ENCODE measurements at regions not wholly inside any gene's neighbourhood (a gene's known extent, or its start where the extent isn't known, plus 50 kb on each side); places are given as distances from the start of the nearest gene placed in this dataset.
"Not testable (repeated sequence)": the region's sequence is repeated elsewhere in the genome, so short reads cannot be mapped to it uniquely, and the experiment has no call there.

DNA sequence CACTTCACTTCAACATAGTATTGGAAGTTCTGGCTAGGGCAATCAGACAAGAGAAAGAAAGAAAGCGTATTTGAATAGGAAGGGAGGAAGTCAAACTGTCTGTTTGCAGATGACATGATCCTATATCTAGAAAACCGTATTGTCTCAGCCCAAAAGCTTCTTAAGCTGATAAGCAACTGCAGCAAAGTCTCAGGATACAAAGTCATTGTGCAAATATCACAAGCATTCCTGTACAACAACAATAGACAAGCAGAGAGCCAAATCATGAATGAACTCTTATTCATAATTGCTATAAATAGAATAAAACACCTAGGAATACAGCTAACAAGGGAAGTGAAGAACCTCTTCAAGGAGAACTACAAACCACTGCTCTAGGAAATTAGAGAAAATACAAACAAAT, 473.9 kb upstream of the SOX9 start:
- intact Hi-C loops (cut with micrococcal nuclease): loop anchor here (10.0 kb wide), 1 partner anchor 52 kb away; no protein-coding TSS in a partner anchor
- H3K27ac ChIP-seq (ENCODE audit: low read depth, low read length); POLR2A ChIA-PET (ENCODE audit: partially characterized antibody); H3K27me3 ChIP-seq (ENCODE audit: insufficient read depth, low read length); H3K36me3 ChIP-seq (ENCODE audit: insufficient read depth, low read length); H3K27me3 Mint-ChIP-seq; H3K4me1 ChIP-seq (ENCODE audit: insufficient read depth, low read length); H3K9me3 ChIP-seq (ENCODE audit: control insufficient read depth in 1 of 2, low read length in 2 of 2); DNase-seq; H3K27ac Mint-ChIP-seq; H3K36me3 Mint-ChIP-seq; CTCF ChIA-PET (ENCODE audit: partially characterized antibody); H3K4me3 Mint-ChIP-seq; H3K4me1 Mint-ChIP-seq; H3K4me3 ChIP-seq (ENCODE audit: low read length in 2 of 2): not testable (repeated sequence)
- peaks cover 2 to 25% (median 12%) of the 10 kb centered on the region in 8 donors for H3K9me3 Mint-ChIP-seq

DNA sequence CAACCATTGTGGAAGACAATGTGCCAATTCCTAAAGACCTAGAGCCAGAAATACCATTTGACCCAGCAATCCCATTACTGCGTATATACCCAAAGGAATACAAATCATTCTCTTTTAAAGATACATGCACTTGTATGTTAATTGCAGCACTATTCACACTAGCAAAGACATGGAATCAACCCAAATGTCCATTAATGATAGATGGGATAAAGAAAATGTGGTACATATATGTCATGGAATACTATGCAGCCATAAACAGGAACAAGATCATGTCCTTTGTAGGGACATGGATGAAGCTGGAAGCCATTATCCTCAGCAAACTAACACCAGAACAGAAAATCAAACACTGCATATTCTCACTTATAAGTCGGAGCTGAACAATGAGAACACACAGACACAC, 472.5 kb upstream of the SOX9 start:
- CTCF ChIA-PET (ENCODE audit: partially characterized antibody): not testable (repeated sequence)

DNA sequence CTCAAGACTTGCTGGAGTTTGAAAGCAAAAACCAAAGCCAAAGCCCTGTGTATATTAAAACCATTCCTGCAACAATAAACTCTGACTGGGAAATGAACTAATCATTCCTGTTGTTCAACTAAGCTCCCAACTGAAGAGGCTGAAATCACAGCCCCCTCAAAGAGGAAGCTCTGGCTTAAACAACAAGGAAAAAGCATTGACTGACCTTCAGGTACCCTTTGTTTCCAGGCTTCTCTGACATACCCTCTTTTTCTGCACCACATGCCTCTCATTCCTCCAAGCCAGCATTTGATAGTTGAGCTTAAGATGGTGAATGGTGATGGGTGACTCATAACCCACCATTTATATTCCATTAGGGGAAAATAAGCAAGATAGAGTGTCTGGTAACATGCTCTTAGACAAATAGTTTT, 470.9 kb upstream of the SOX9 start:
- intact Hi-C loops (cut with micrococcal nuclease): loop anchor here (10.0 kb wide), 1 partner anchor 55 kb away; no protein-coding TSS in a partner anchor
- Histone ChIP-seq H3K27ac (ENCODE audit: low read depth, low read length) (no peak overlapping the region), H3K27me3 (ENCODE audit: insufficient read depth, low read length) (no peaks in the 10 kb centered on the region), H3K9me3 (ENCODE audit: control insufficient read depth in 1 of 2, low read length in 2 of 2) (no peaks in the 10 kb centered on the region), H3K36me3 (ENCODE audit: insufficient read depth, low read length) (no peaks in the 10 kb centered on the region), H3K4me1 (ENCODE audit: insufficient read depth, low read length) (no peaks in the 10 kb centered on the region), H3K4me3 (ENCODE audit: low read length in 2 of 2) (no peak overlapping the region)
- H3K27ac Mint-ChIP-seq: no peak overlapping the region
- peaks cover 3 to 28% (median 11%) of the 10 kb centered on the region in 8 donors for H3K9me3 Mint-ChIP-seq
- no peak for DNase-seq
- H3K4me1 Mint-ChIP-seq: no peaks in the 10 kb centered on the region
- H3K27me3 Mint-ChIP-seq: no peaks in the 10 kb centered on the region
- no peak overlapping the region for H3K4me3 Mint-ChIP-seq
- POLR2A ChIA-PET (ENCODE audit: partially characterized antibody): no interaction called here
- H3K36me3 Mint-ChIP-seq: no peaks in the 10 kb centered on the region
- CTCF ChIA-PET (ENCODE audit: partially characterized antibody): no interaction called here

More for the DNA sequence above, 472.5 kb upstream of the SOX9 start:
- H3K4me3 ChIP-seq (ENCODE audit: low read length in 2 of 2); H3K27me3 ChIP-seq (ENCODE audit: insufficient read depth, low read length); H3K4me1 Mint-ChIP-seq; H3K27me3 Mint-ChIP-seq; H3K4me3 Mint-ChIP-seq; DNase-seq; H3K4me1 ChIP-seq (ENCODE audit: insufficient read depth, low read length); H3K27ac Mint-ChIP-seq; H3K36me3 ChIP-seq (ENCODE audit: insufficient read depth, low read length); H3K36me3 Mint-ChIP-seq; H3K9me3 ChIP-seq (ENCODE audit: control insufficient read depth in 1 of 2, low read length in 2 of 2); POLR2A ChIA-PET (ENCODE audit: partially characterized antibody); H3K27ac ChIP-seq (ENCODE audit: low read depth, low read length): not testable (repeated sequence)
- peaks cover 3 to 28% (median 13%) of the 10 kb centered on the region in 8 donors for H3K9me3 Mint-ChIP-seq
- intact Hi-C loops (cut with micrococcal nuclease): loop anchor here (10.0 kb wide), 1 partner anchor 54 kb away; no protein-coding TSS in a partner anchor

GRCh38 chr17:71655542-71655941, 465.3 kb upstream of the SOX9 start:
- POLR2A ChIA-PET (ENCODE audit: partially characterized antibody): no interaction called here
- no peak overlapping the region for H3K27ac Mint-ChIP-seq
- H3K4me3 ChIP-seq (ENCODE audit: low read length in 2 of 2): no peak overlapping the region

GRCh38 chr17:71656964-71657858, 463.6 kb upstream of the SOX9 start:
- intact Hi-C loops (cut with micrococcal nuclease): no loop called here

More at GRCh38 chr17:71655542-71655941, 465.3 kb upstream of the SOX9 start:
- Histone ChIP-seq H3K27me3 (ENCODE audit: insufficient read depth, low read length) (no peaks in the 10 kb centered on the region), H3K27ac (ENCODE audit: low read depth, low read length) (no peak overlapping the region), H3K36me3 (ENCODE audit: insufficient read depth, low read length) (no peaks in the 10 kb centered on the region), H3K4me1 (ENCODE audit: insufficient read depth, low read length) (no peaks in the 10 kb centered on the region), H3K9me3 (ENCODE audit: control insufficient read depth in 1 of 2, low read length in 2 of 2) (no peaks in the 10 kb centered on the region)
- intact Hi-C loops (cut with micrococcal nuclease): no loop called here
- Mint-ChIP-seq H3K4me1 (no peaks in the 10 kb centered on the region), H3K36me3 (no peaks in the 10 kb centered on the region), H3K4me3 (no peak overlapping the region), H3K27me3 (no peaks in the 10 kb centered on the region), H3K9me3 (peaks cover 2 to 25% (median 11%) of the 10 kb centered on the region in 8 donors)
- DNase-seq: no peak
- CTCF ChIA-PET (ENCODE audit: partially characterized antibody): no interaction called here

GRCh38 chr17:71658996-71659395, 461.8 kb upstream of the SOX9 start:
- Histone ChIP-seq H3K4me1 (ENCODE audit: insufficient read depth, low read length) (no peaks in the 10 kb centered on the region), H3K36me3 (ENCODE audit: insufficient read depth, low read length) (no peaks in the 10 kb centered on the region), H3K27me3 (ENCODE audit: insufficient read depth, low read length) (no peaks in the 10 kb centered on the region), H3K9me3 (ENCODE audit: control insufficient read depth in 1 of 2, low read length in 2 of 2) (no peaks in the 10 kb centered on the region), H3K27ac (ENCODE audit: low read depth, low read length) (no peak overlapping the region), H3K4me3 (ENCODE audit: low read length in 2 of 2) (no peak overlapping the region)
- no peaks in the 10 kb centered on the region for H3K27me3 Mint-ChIP-seq
- ChIA-PET CTCF (ENCODE audit: partially characterized antibody) (no interaction called here), POLR2A (ENCODE audit: partially characterized antibody) (no interaction called here)
- DNase-seq: no peak
- intact Hi-C loops (cut with micrococcal nuclease): no loop called here
- H3K9me3 Mint-ChIP-seq: peaks cover 3 to 24% (median 9%) of the 10 kb centered on the region in 8 donors
- H3K36me3 Mint-ChIP-seq: no peaks in the 10 kb centered on the region
- H3K4me3 Mint-ChIP-seq: no peak overlapping the region
- H3K27ac Mint-ChIP-seq: no peak overlapping the region
- H3K4me1 Mint-ChIP-seq: no peaks in the 10 kb centered on the region

More at GRCh38 chr17:71656964-71657858, 463.6 kb upstream of the SOX9 start:
- Histone ChIP-seq H3K4me1 (ENCODE audit: insufficient read depth, low read length) (no peaks in the 10 kb centered on the region), H3K27me3 (ENCODE audit: insufficient read depth, low read length) (no peaks in the 10 kb centered on the region), H3K27ac (ENCODE audit: low read depth, low read length) (no peak overlapping the region), H3K9me3 (ENCODE audit: control insufficient read depth in 1 of 2, low read length in 2 of 2) (no peaks in the 10 kb centered on the region), H3K36me3 (ENCODE audit: insufficient read depth, low read length) (no peaks in the 10 kb centered on the region), H3K4me3 (ENCODE audit: low read length in 2 of 2) (no peak overlapping the region)
- Mint-ChIP-seq H3K9me3 (peaks cover 2 to 23% (median 9%) of the 10 kb centered on the region in 8 donors), H3K4me3 (no peak overlapping the region), H3K36me3 (no peaks in the 10 kb centered on the region), H3K27ac (no peak overlapping the region), H3K4me1 (no peaks in the 10 kb centered on the region), H3K27me3 (no peaks in the 10 kb centered on the region)
- POLR2A ChIA-PET (ENCODE audit: partially characterized antibody): no interaction called here
- DNase-seq: no peak
- CTCF ChIA-PET (ENCODE audit: partially characterized antibody): no interaction called here

DNA sequence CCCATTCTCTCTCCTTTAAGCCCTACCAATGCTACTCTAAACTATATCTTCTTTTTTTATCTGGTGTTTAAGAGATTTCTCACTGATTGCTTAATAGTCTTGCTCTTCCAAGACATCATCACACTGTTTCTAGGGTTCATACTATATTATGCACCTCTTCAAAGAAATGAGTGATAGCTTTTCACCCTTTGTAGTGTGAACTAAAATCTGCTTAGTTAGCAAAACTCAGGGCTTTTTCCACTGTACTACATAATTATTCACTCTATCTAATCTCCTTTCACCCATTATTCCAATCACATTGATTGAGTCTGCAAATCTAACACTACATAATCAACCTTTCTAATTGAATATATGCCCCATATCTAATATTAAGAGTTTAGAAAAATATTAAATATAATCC, 456.0 kb upstream of the SOX9 start:
- no peaks in the 10 kb centered on the region for H3K4me1 Mint-ChIP-seq
- no peak for DNase-seq
- ChIA-PET POLR2A (ENCODE audit: partially characterized antibody) (no interaction called here), CTCF (ENCODE audit: partially characterized antibody) (no interaction called here)
- no peak overlapping the region for H3K4me3 ChIP-seq (ENCODE audit: low read length in 2 of 2)
- H3K27ac ChIP-seq (ENCODE audit: low read depth, low read length): no peak overlapping the region
- H3K9me3 Mint-ChIP-seq: peaks cover 0 to 14% (median 3%) of the 10 kb centered on the region in 8 donors
- H3K4me1 ChIP-seq (ENCODE audit: insufficient read depth, low read length): no peaks in the 10 kb centered on the region
- no peak overlapping the region for H3K27ac Mint-ChIP-seq
- intact Hi-C loops (cut with micrococcal nuclease): no loop called here
- no peaks in the 10 kb centered on the region for H3K9me3 ChIP-seq (ENCODE audit: control insufficient read depth in 1 of 2, low read length in 2 of 2)
- H3K36me3 Mint-ChIP-seq: no peaks in the 10 kb centered on the region
- no peak overlapping the region for H3K4me3 Mint-ChIP-seq
- no peaks in the 10 kb centered on the region for H3K27me3 ChIP-seq (ENCODE audit: insufficient read depth, low read length)
- H3K36me3 ChIP-seq (ENCODE audit: insufficient read depth, low read length): no peaks in the 10 kb centered on the region
- H3K27me3 Mint-ChIP-seq: no peaks in the 10 kb centered on the region

Measured in CD4-positive, alpha-beta memory T cell (primary cell).